ENCODE measurements at regions not wholly inside any gene's neighbourhood (a gene's known extent, or its start where the extent isn't known, plus 50 kb on each side); places are given as distances from the start of the nearest gene placed in this dataset.

DNA sequence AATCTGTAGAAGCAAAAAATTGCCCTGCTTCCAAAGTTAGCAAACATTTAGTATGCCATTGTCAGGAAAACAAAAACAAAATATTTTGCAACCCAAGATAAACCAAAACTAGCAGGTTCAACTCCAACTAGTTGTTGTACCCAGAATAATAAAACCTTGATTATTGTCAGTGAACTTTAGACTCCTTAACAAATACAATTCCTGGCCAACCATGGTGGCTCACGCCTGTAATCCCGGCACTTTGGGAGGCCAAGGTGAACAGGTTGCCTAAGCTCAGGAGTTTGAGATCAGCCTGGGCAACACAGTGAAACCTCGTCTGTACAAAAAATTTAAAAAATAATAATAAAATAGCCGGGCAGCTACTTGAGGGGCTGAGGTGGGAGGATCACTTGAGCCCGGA is 53.6 kb upstream of the EPCAM start:
- Histone ChIP-seq H3K9me3 (ENCODE audit: control insufficient read depth, low read depth, low read length) (no peaks in the 10 kb centered on the region), H3K4me1 (ENCODE audit: insufficient read depth, low read length) (no peaks in the 10 kb centered on the region; the same call in 1 of the 2 replicates), H4K20me1 (ENCODE audit: control insufficient read depth, insufficient read depth, insufficient read length) (no peaks in the 10 kb centered on the region), H3T11ph (ENCODE audit: low read length) (no peak overlapping the region), H2BK12ac (ENCODE audit: insufficient read length, low read depth, low read length) (no peak overlapping the region), H2BK5ac (ENCODE audit: insufficient read length, low read length) (no peak overlapping the region), H4K91ac (ENCODE audit: insufficient read length, low read depth, low read length) (no peak overlapping the region), H2BK15ac (ENCODE audit: low read depth, low read length) (no peak overlapping the region), H2AK5ac (ENCODE audit: insufficient read length, low read length) (no peak overlapping the region), H3K18ac (ENCODE audit: insufficient read length, low read depth, low read length) (no peak overlapping the region), H3K4me2 (ENCODE audit: insufficient read depth, insufficient read length, low read length) (no peak overlapping the region), H3K27ac (ENCODE audit: insufficient read length, low read depth, low read length) (no peak overlapping the region), H4K8ac (replicated peaks; ENCODE audit: insufficient read length, low read depth, low read length) (no peak overlapping the region), H3K4ac (ENCODE audit: low read depth, low read length) (no peak overlapping the region), H3K9ac (ENCODE audit: extremely low read depth, insufficient read length, low read length) (no peak overlapping the region), H2AFZ (ENCODE audit: low read length) (no peak overlapping the region), H2BK120ac (ENCODE audit: low read depth, low read length, poor library complexity, severe bottlenecking) (no peak overlapping the region), H3K27me3 (ENCODE audit: insufficient read depth, low read length) (no peaks in the 10 kb centered on the region), H3K79me2 (ENCODE audit: insufficient read depth, low read length) (no peaks in the 10 kb centered on the region), H3K56ac (ENCODE audit: insufficient read length, low read depth, low read length) (no peak overlapping the region), H2BK20ac (ENCODE audit: low read depth, low read length, poor library complexity, severe bottlenecking) (no peak overlapping the region), H3K79me1 (ENCODE audit: insufficient read depth, low read depth, low read length, poor library complexity, severe bottlenecking) (no peaks in the 10 kb centered on the region), H4K5ac (ENCODE audit: insufficient read length, low read depth, low read length) (no peak overlapping the region), H3K23me2 (ENCODE audit: insufficient read length, low read depth, low read length, poor library complexity, severe bottlenecking) (no peaks in the 10 kb centered on the region), H3K23ac (ENCODE audit: insufficient read length, low read depth, low read length) (no peak overlapping the region), H3K14ac (ENCODE audit: insufficient read depth, low read length) (no peak overlapping the region)
- TF ChIP-seq, protein P1, sequence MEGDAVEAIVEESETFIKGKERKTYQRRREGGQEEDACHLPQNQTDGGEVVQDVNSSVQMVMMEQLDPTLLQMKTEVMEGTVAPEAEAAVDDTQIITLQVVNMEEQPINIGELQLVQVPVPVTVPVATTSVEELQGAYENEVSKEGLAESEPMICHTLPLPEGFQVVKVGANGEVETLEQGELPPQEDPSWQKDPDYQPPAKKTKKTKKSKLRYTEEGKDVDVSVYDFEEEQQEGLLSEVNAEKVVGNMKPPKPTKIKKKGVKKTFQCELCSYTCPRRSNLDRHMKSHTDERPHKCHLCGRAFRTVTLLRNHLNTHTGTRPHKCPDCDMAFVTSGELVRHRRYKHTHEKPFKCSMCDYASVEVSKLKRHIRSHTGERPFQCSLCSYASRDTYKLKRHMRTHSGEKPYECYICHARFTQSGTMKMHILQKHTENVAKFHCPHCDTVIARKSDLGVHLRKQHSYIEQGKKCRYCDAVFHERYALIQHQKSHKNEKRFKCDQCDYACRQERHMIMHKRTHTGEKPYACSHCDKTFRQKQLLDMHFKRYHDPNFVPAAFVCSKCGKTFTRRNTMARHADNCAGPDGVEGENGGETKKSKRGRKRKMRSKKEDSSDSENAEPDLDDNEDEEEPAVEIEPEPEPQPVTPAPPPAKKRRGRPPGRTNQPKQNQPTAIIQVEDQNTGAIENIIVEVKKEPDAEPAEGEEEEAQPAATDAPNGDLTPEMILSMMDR (conservative IDR thresholded peaks at IDR 0.05), result no peak
- no CpG with 5 or more reads among the region's 5 CpGs for WGBS (ENCODE audit: extremely low coverage, insufficient read length, low lambda C conversion rate)
- peaks cover 12 to 16% of the 10 kb centered on the region in 2 experiments for H3K4me1 Mint-ChIP-seq
- no peak for DNase-seq
- H3K4me3 Mint-ChIP-seq, result no peak overlapping the region
- H3K36me3 Mint-ChIP-seq (ENCODE audit: insufficient read depth in 1 of 3, low read depth in 3 of 3), result no peaks in the 10 kb centered on the region
- no peaks in the 10 kb centered on the region for H3K9me3 Mint-ChIP-seq
- no peaks in the 10 kb centered on the region for H3K27me3 Mint-ChIP-seq (ENCODE audit: low read depth)
- peak overlapping the region in 1 of 3 experiments; percentile 27; a peak in 1 of 7 replicates for H3K27ac Mint-ChIP-seq
